Adrenal gland (tissue), 5 donors: ENCODE measurements at regions not wholly inside any gene's neighbourhood (a gene's known extent, or its start where the extent isn't known, plus 50 kb on each side); places are given as distances from the start of the nearest gene placed in this dataset.

ENCODE experiments used
- POLR2A ChIP-seq, 2 donors: fragments of 450-650 bp; IDR thresholded peaks; one replicate each; pipeline ENCODE4 v1.6.1; 2017; ENCODE audit warnings: antibody characterized with exemption in 2 of 2, mild to moderate bottlenecking in 2 of 2, moderate library complexity in 1 of 2
- TF ChIP-seq, protein P1 (sequence below), 6 experiments: fragments of 450-650 bp in 4 of 6; fragments of 200-600 bp in 2 of 6; sonication (generic) in 1 of 6; IDR thresholded peaks; 1 replicate in 5 of 6; 2 replicates in 1 of 6; pipeline versions ENCODE4 v1.5.1 to v1.8.0; 2016 to 2021; ENCODE audit warnings: antibody characterized with exemption in 6 of 6, mild to moderate bottlenecking in 2 of 6, moderate library complexity in 1 of 6
- donor health status: DM: no; HTN: no; CAD: no.

DNA sequence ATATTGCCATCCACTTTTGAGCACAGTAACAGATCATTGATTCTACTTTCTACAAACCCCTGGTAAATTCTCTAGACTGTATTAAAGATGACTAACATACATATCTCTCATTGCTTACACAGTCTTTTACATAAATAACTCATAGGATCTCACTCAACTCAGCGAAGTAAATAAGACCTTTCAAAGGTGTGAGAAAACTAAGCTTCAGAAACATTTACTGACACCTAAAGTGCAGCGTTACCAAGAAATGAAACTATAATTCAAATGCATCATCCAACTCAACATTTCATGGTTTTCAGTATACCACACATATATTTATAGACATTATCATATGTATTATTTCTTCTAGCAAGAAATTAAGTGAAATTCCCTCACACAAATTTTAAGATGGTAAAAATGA, 189.8 kb downstream of the METTL4 start:
- TF ChIP-seq, protein P1, sequence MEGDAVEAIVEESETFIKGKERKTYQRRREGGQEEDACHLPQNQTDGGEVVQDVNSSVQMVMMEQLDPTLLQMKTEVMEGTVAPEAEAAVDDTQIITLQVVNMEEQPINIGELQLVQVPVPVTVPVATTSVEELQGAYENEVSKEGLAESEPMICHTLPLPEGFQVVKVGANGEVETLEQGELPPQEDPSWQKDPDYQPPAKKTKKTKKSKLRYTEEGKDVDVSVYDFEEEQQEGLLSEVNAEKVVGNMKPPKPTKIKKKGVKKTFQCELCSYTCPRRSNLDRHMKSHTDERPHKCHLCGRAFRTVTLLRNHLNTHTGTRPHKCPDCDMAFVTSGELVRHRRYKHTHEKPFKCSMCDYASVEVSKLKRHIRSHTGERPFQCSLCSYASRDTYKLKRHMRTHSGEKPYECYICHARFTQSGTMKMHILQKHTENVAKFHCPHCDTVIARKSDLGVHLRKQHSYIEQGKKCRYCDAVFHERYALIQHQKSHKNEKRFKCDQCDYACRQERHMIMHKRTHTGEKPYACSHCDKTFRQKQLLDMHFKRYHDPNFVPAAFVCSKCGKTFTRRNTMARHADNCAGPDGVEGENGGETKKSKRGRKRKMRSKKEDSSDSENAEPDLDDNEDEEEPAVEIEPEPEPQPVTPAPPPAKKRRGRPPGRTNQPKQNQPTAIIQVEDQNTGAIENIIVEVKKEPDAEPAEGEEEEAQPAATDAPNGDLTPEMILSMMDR (IDR thresholded peaks at IDR 0.05) = no peak
- TF ChIP-seq POLR2A (IDR thresholded peaks at IDR 0.05) = no peak
